Stomach (tissue), 8 donors: ENCODE measurements at regions not wholly inside any gene's neighbourhood (a gene's known extent, or its start where the extent isn't known, plus 50 kb on each side); places are given as distances from the start of the nearest gene placed in this dataset.

ENCODE experiments used
- DNase-seq, 2 donors: peaks; one replicate each; pipeline versions ENCODE4 v3.0.0 to v3.0.0-alpha.2; 2013 to 2019
- H3K27ac ChIP-seq, 5 donors: fragments of 200-600 bp in 4 of 5; sonication (generic) in 4 of 5; one replicate each; pipeline ENCODE4 v1.5.1; 2013 to 2019; ENCODE audit warnings: mild to moderate bottlenecking in 1 of 5, moderate library complexity in 1 of 5
- H3K27me3 ChIP-seq, 3 donors: fragments of 200-600 bp; sonication (generic); one replicate each; pipeline ENCODE4 v1.5.1; 2017 to 2019; ENCODE audit warnings: mixed run types in 1 of 3
- H3K36me3 ChIP-seq, 4 donors: fragments of 200-600 bp; sonication (generic); 1 replicate in 3 of 4; 2 replicates in 1 of 4; pipeline ENCODE4 v1.5.1; 2016 to 2019
- H3K4me1 ChIP-seq, 4 donors: fragments of 200-600 bp; sonication (generic); one replicate each; pipeline ENCODE4 v1.5.1; 2016 to 2019
- H3K4me3 ChIP-seq, 4 donors: fragments of 200-600 bp; sonication (generic) in 3 of 4; one replicate each; pipeline ENCODE4 v1.5.1; 2016 to 2019; ENCODE audit warnings: mild to moderate bottlenecking in 1 of 4
- H3K9me3 ChIP-seq, 4 donors: fragments of 200-600 bp; sonication (generic); one replicate each; pipeline ENCODE4 v1.5.1; 2016 to 2019
- CTCF ChIP-seq, 7 experiments: fragments of 450-650 bp in 4 of 7; fragments of 200-600 bp in 3 of 7; sonication (generic) in 3 of 7; IDR thresholded peaks; one replicate each; pipeline ENCODE4 v1.5.1; 2016 to 2019; ENCODE audit warnings: antibody characterized with exemption in 7 of 7, control low read depth in 2 of 7, mild to moderate bottlenecking in 1 of 7
- EP300 ChIP-seq: sonication (generic); formaldehyde crosslinking; IDR thresholded peaks from one replicate; pipeline ENCODE4 v1.6.1; 2017; ENCODE audit warnings: antibody characterized with exemption
- POLR2A ChIP-seq, 4 donors: fragments of 450-650 bp; IDR thresholded peaks; one replicate each; pipeline ENCODE4 v1.6.1; 2016; ENCODE audit warnings: antibody characterized with exemption in 4 of 4, control low read depth in 2 of 4, mild to moderate bottlenecking in 1 of 4, moderate library complexity in 1 of 4
- POLR2AphosphoS5 ChIP-seq, 3 donors: sonication (generic); formaldehyde crosslinking; IDR thresholded peaks; one replicate each; pipeline ENCODE4 v1.6.1; 2016; ENCODE audit warnings: antibody characterized with exemption in 3 of 3
- WGBS, 5 donors: extraction: QIAGEN DNeasy Blood & Tissue Kit in 3 of 5; methylation state at CpG; one replicate each; pipeline versions ENCODE4 v1.1.5 to v1.1.7; 2013 to 2018; 5-methylcytosine and 5-hydroxymethylcytosine counted together
- intact Hi-C: fragments of 100-400 bp; cut with DNase I; formaldehyde crosslinking; loops from one replicate; pipeline ENCODE4 v1.15.1; 2023; ENCODE audit warnings: low total_unique reads
- donor health status: healthy with polysubstance abuse.
- donor health status: Bipolar disorder and iron deficiency.
- donor health status: healthy.

GRCh38 chr7:118467381-118467780, 242.9 kb downstream of the ANKRD7 start:
- Histone ChIP-seq H3K27ac (no peak overlapping the region), H3K4me3 (no peak overlapping the region), H3K4me1 (no peaks in the 10 kb centered on the region), H3K36me3 (no peaks in the 10 kb centered on the region), H3K9me3 (no peaks in the 10 kb centered on the region), H3K27me3 (no peaks in the 10 kb centered on the region)
- no peak for DNase-seq
- intact Hi-C loops, result no loop called here
- TF ChIP-seq POLR2A (IDR thresholded peaks at IDR 0.05) (no peak), EP300 (no peak), CTCF (IDR thresholded peaks at IDR 0.05) (no peak), POLR2AphosphoS5 (IDR thresholded peaks at IDR 0.05) (no peak)
- WGBS, 5 donors, result 40 to 55% (median 48%) methylated on average over 2 of the region's 2 CpGs

- TF ChIP-seq CTCF (IDR thresholded peaks at IDR 0.05), result no peak
- no peak for TF ChIP-seq POLR2AphosphoS5 (IDR thresholded peaks at IDR 0.05)
- no peak for TF ChIP-seq EP300
- TF ChIP-seq POLR2A (IDR thresholded peaks at IDR 0.05), result no peak
- WGBS, 5 donors, result 77 to 89% (median 82%) methylated on average over 3 of the region's 3 CpGs
- Histone ChIP-seq H3K9me3 (no peaks in the 10 kb centered on the region), H3K4me1 (no peaks in the 10 kb centered on the region), H3K4me3 (no peak overlapping the region), H3K27me3 (no peaks in the 10 kb centered on the region), H3K27ac (no peak overlapping the region), H3K36me3 (no peaks in the 10 kb centered on the region)
- no peak for DNase-seq
- intact Hi-C loops, result no loop called here
Observed at GRCh38 chr7:118472581-118472980, 248.1 kb downstream of the ANKRD7 start.

GRCh38 chr7:118473271-118473670, 248.8 kb downstream of the ANKRD7 start:
- 75 to 82% (median 77%) methylated on average over 5 of the region's 5 CpGs for WGBS, 5 donors
- no peak for TF ChIP-seq CTCF (IDR thresholded peaks at IDR 0.05)
- no peak for TF ChIP-seq EP300
- H3K36me3 ChIP-seq, result no peaks in the 10 kb centered on the region

GRCh38 chr7:118476036-118476435, 251.5 kb downstream of the ANKRD7 start:
- WGBS, 5 donors, result 66 to 72% (median 66%) methylated on average over 2 of the region's 2 CpGs
- TF ChIP-seq POLR2AphosphoS5 (IDR thresholded peaks at IDR 0.05) (no peak), CTCF (IDR thresholded peaks at IDR 0.05) (no peak), EP300 (no peak), POLR2A (IDR thresholded peaks at IDR 0.05) (no peak)
- no peaks in the 10 kb centered on the region for H3K4me1 ChIP-seq
- no peaks in the 10 kb centered on the region for H3K27me3 ChIP-seq
- peaks cover 0 to under 1% (median under 1%) of the 10 kb centered on the region in 4 donors for H3K9me3 ChIP-seq
- no peak overlapping the region for H3K4me3 ChIP-seq
- intact Hi-C loops, result no loop called here
- no peaks in the 10 kb centered on the region for H3K36me3 ChIP-seq
- H3K27ac ChIP-seq, result no peak overlapping the region
- no peak for DNase-seq

More at GRCh38 chr7:118473271-118473670, 248.8 kb downstream of the ANKRD7 start:
- Histone ChIP-seq H3K4me1 (no peaks in the 10 kb centered on the region), H3K4me3 (no peak overlapping the region), H3K9me3 (no peaks in the 10 kb centered on the region), H3K27ac (no peak overlapping the region), H3K27me3 (no peaks in the 10 kb centered on the region)
- intact Hi-C loops, result no loop called here
- no peak for DNase-seq
